ENCODE measurements at regions not wholly inside any gene's neighbourhood (a gene's known extent, or its start where the extent isn't known, plus 50 kb on each side); places are given as distances from the start of the nearest gene placed in this dataset.
"Not testable (repeated sequence)": the region's sequence is repeated elsewhere in the genome, so short reads cannot be mapped to it uniquely, and the experiment has no call there.

GRCh38 chr13:54077569-54077968 is 1049.0 kb downstream of the OLFM4 start:
- no peak for DNase-seq
- peaks cover 0 to 5% (median 2%) of the 10 kb centered on the region in 4 donors for H3K9me3 ChIP-seq (ENCODE audit: control insufficient read depth in 4 of 4, insufficient read depth in 3 of 4, low read length in 3 of 4)
- no peaks in the 10 kb centered on the region for H3K4me1 ChIP-seq (ENCODE audit: control insufficient read depth in 5 of 5, insufficient read depth in 5 of 5, low read length in 5 of 5)
- TF ChIP-seq CTCF (IDR thresholded peaks at IDR 0.05; ENCODE audit: control extremely low read depth, extremely low read depth) = no peak
- H3K4me3 ChIP-seq = no peak overlapping the region
- ATAC-seq (ENCODE audit: insufficient read depth, low FRiP score) = no peak
- H3K9ac ChIP-seq (ENCODE audit: insufficient read depth in 1 of 2, low read length in 2 of 2) = no peak overlapping the region
- no peaks in the 10 kb centered on the region for H3K27me3 ChIP-seq (ENCODE audit: control insufficient read depth in 3 of 3, insufficient read depth in 3 of 3, low read length in 2 of 3)
- no peak overlapping the region for H3K27ac ChIP-seq (ENCODE audit: low read depth in 1 of 2, low read length in 1 of 2)
- H3K36me3 ChIP-seq (ENCODE audit: control insufficient read depth in 4 of 4, insufficient read depth in 4 of 4, low read length in 4 of 4) = no peaks in the 10 kb centered on the region

- Histone ChIP-seq H3K9me3 (ENCODE audit: control insufficient read depth in 4 of 4, insufficient read depth in 3 of 4, low read length in 3 of 4) (peaks cover 0 to 5% (median 2%) of the 10 kb centered on the region in 4 donors), H3K4me3 (no peak overlapping the region), H3K4me1 (ENCODE audit: control insufficient read depth in 5 of 5, insufficient read depth in 5 of 5, low read length in 5 of 5) (no peaks in the 10 kb centered on the region), H3K27me3 (ENCODE audit: control insufficient read depth in 3 of 3, insufficient read depth in 3 of 3, low read length in 2 of 3) (no peaks in the 10 kb centered on the region), H3K9ac (ENCODE audit: insufficient read depth in 1 of 2, low read length in 2 of 2) (no peak overlapping the region), H3K36me3 (ENCODE audit: control insufficient read depth in 4 of 4, insufficient read depth in 4 of 4, low read length in 4 of 4) (no peaks in the 10 kb centered on the region), H3K27ac (ENCODE audit: low read depth in 1 of 2, low read length in 1 of 2) (no peak overlapping the region)
- DNase-seq = peak in 1 of 3 donors; percentile 8
- TF ChIP-seq CTCF (IDR thresholded peaks at IDR 0.05; ENCODE audit: control extremely low read depth, extremely low read depth) = no peak
- ATAC-seq (ENCODE audit: insufficient read depth, low FRiP score) = no peak
- 43 to 74% methylated on average over 3 of the region's 3 CpGs for WGBS, 2 donors
Observed at GRCh38 chr13:54078271-54078870, 1049.8 kb downstream of the OLFM4 start.

GRCh38 chr13:54082309-54082708 is 1053.7 kb downstream of the OLFM4 start:
- H3K27me3 ChIP-seq (ENCODE audit: control insufficient read depth in 3 of 3, insufficient read depth in 3 of 3, low read length in 2 of 3); H3K27ac ChIP-seq (ENCODE audit: low read depth in 1 of 2, low read length in 1 of 2); H3K9ac ChIP-seq (ENCODE audit: insufficient read depth in 1 of 2, low read length in 2 of 2); DNase-seq; H3K4me3 ChIP-seq; H3K36me3 ChIP-seq (ENCODE audit: control insufficient read depth in 4 of 4, insufficient read depth in 4 of 4, low read length in 4 of 4); ATAC-seq (ENCODE audit: insufficient read depth, low FRiP score); H3K4me1 ChIP-seq (ENCODE audit: control insufficient read depth in 5 of 5, insufficient read depth in 5 of 5, low read length in 5 of 5); H3K9me3 ChIP-seq (ENCODE audit: control insufficient read depth in 4 of 4, insufficient read depth in 3 of 4, low read length in 3 of 4): not testable (repeated sequence)
- WGBS, 2 donors = 82 to 94% methylated on average over 10 to 11 of the region's 11 CpGs

- TF ChIP-seq CTCF (IDR thresholded peaks at IDR 0.05; ENCODE audit: control extremely low read depth, extremely low read depth) = no peak
- Histone ChIP-seq H3K27me3 (ENCODE audit: control insufficient read depth in 3 of 3, insufficient read depth in 3 of 3, low read length in 2 of 3) (no peaks in the 10 kb centered on the region), H3K36me3 (ENCODE audit: control insufficient read depth in 4 of 4, insufficient read depth in 4 of 4, low read length in 4 of 4) (no peaks in the 10 kb centered on the region), H3K9ac (ENCODE audit: insufficient read depth in 1 of 2, low read length in 2 of 2) (no peak overlapping the region), H3K4me3 (no peak overlapping the region), H3K9me3 (ENCODE audit: control insufficient read depth in 4 of 4, insufficient read depth in 3 of 4, low read length in 3 of 4) (peaks cover 0 to 13% (median 2%) of the 10 kb centered on the region in 4 donors), H3K4me1 (ENCODE audit: control insufficient read depth in 5 of 5, insufficient read depth in 5 of 5, low read length in 5 of 5) (no peaks in the 10 kb centered on the region), H3K27ac (ENCODE audit: low read depth in 1 of 2, low read length in 1 of 2) (no peak overlapping the region)
- DNase-seq = no peak
- 87 to 92% methylated on average over 1 of the region's 1 CpG for WGBS, 2 donors
- ATAC-seq (ENCODE audit: insufficient read depth, low FRiP score) = no peak
Observed at GRCh38 chr13:54091884-54092283, 1063.3 kb downstream of the OLFM4 start.

Measured in lung (tissue), 11 donors.